ENCODE measurements at regions not wholly inside any gene's neighbourhood (a gene's known extent, or its start where the extent isn't known, plus 50 kb on each side); places are given as distances from the start of the nearest gene placed in this dataset.

GRCh38 chr15:58271410-58271809 is 133.2 kb downstream of the AQP9 start:
- peaks cover 0 to 4% (median 1%) of the 10 kb centered on the region in 4 experiments for H3K4me1 ChIP-seq (ENCODE audit: control extremely low read depth in 1 of 4, control insufficient read depth in 4 of 4, insufficient read depth in 4 of 4, low read length in 3 of 4)
- ChIA-PET CTCF (interaction anchor here (1.8 kb wide), 1 partner anchor 10 kb away, joined by 4 read pairs; no protein-coding TSS in a partner anchor), POLR2A (no interaction called here)
- no peak overlapping the region for H3K4me3 ChIP-seq (ENCODE audit: control insufficient read depth in 1 of 7, extremely low read depth in 1 of 7, insufficient read depth in 4 of 7, low read depth in 2 of 7, low read length in 6 of 7)
- WGBS (ENCODE audit: insufficient coverage): 83% methylated on average over 1 of the region's 3 CpGs
- DNase-seq: no peak
- H3K27me3 ChIP-seq (replicated peaks in 2 of 5; ENCODE audit: control insufficient read depth in 4 of 5, insufficient read depth in 5 of 5, low read length in 4 of 5): no peaks in the 10 kb centered on the region
- peaks cover 0 to 6% (median 0%) of the 10 kb centered on the region in 5 experiments for H3K9me3 ChIP-seq (ENCODE audit: control extremely low read depth in 1 of 5, control insufficient read depth in 4 of 5, insufficient read depth in 2 of 5, low read depth in 1 of 5, low read length in 4 of 5)
- no peak overlapping the region for H3K27ac ChIP-seq (ENCODE audit: insufficient read depth in 1 of 2, low read depth in 1 of 2, low read length in 2 of 2, poor library complexity in 1 of 2, severe bottlenecking in 2 of 2)
- H3K36me3 ChIP-seq (ENCODE audit: control insufficient read depth in 4 of 4, insufficient read depth in 4 of 4, low read length in 3 of 4): no peaks in the 10 kb centered on the region

DNA sequence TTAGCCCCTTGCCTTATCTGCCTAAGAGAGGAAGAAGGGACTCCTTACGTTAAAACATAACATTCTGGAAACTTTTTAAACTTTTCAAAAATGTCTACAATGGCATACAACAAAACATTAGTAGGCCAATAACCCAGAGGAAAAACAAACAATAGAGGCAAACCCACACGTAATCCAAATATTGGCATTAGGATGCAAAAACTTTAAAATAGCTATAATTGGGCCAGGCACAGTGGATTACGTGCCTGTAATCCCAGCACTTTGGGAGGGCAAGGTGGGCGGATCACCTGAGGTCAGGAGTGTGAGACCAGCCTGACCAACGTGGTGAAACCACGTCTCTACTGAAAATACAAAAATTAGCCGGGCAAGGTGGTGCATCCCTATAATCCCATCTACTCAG is 134.9 kb downstream of the AQP9 start:
- 97% methylated on average over 6 of the region's 7 CpGs for WGBS (ENCODE audit: insufficient coverage)
- DNase-seq: no peak
- POLR2A ChIA-PET: no interaction called here

GRCh38 chr15:58274885-58275284 is 136.7 kb downstream of the AQP9 start:
- Histone ChIP-seq H3K27me3 (replicated peaks in 2 of 5; ENCODE audit: control insufficient read depth in 4 of 5, insufficient read depth in 5 of 5, low read length in 4 of 5) (no peaks in the 10 kb centered on the region), H3K4me1 (ENCODE audit: control extremely low read depth in 1 of 4, control insufficient read depth in 4 of 4, insufficient read depth in 4 of 4, low read length in 3 of 4) (peaks cover 0 to 8% (median 4%) of the 10 kb centered on the region in 4 experiments), H3K9me3 (ENCODE audit: control extremely low read depth in 1 of 5, control insufficient read depth in 4 of 5, insufficient read depth in 2 of 5, low read depth in 1 of 5, low read length in 4 of 5) (peaks cover 0 to 6% (median 0%) of the 10 kb centered on the region in 5 experiments), H3K4me3 (ENCODE audit: control insufficient read depth in 1 of 7, extremely low read depth in 1 of 7, insufficient read depth in 4 of 7, low read depth in 2 of 7, low read length in 6 of 7) (no peak overlapping the region), H3K36me3 (ENCODE audit: control insufficient read depth in 4 of 4, insufficient read depth in 4 of 4, low read length in 3 of 4) (no peaks in the 10 kb centered on the region), H3K27ac (ENCODE audit: insufficient read depth in 1 of 2, low read depth in 1 of 2, low read length in 2 of 2, poor library complexity in 1 of 2, severe bottlenecking in 2 of 2) (no peak overlapping the region)
- ChIA-PET POLR2A (no interaction called here), CTCF (interaction anchor here (0.8 kb wide), 1 partner anchor 203 kb away, joined by 3 read pairs; no protein-coding TSS in a partner anchor)
- 100% methylated on average over 2 of the region's 4 CpGs for WGBS (ENCODE audit: insufficient coverage)
- no peak for DNase-seq

More for the DNA sequence above, 134.9 kb downstream of the AQP9 start:
- H3K9me3 ChIP-seq (ENCODE audit: control extremely low read depth in 1 of 5, control insufficient read depth in 4 of 5, insufficient read depth in 2 of 5, low read depth in 1 of 5, low read length in 4 of 5): peaks cover 0 to 6% (median 0%) of the 10 kb centered on the region in 5 experiments
- CTCF ChIA-PET: interaction anchor here (0.8 kb wide), 1 partner anchor 331 kb away, joined by 3 read pairs; no protein-coding TSS in a partner anchor
- no peaks in the 10 kb centered on the region for H3K27me3 ChIP-seq (replicated peaks in 2 of 5; ENCODE audit: control insufficient read depth in 4 of 5, insufficient read depth in 5 of 5, low read length in 4 of 5)
- no peak overlapping the region for H3K4me3 ChIP-seq (ENCODE audit: control insufficient read depth in 1 of 7, extremely low read depth in 1 of 7, insufficient read depth in 4 of 7, low read depth in 2 of 7, low read length in 6 of 7)
- peaks cover 0 to 8% (median 4%) of the 10 kb centered on the region in 4 experiments for H3K4me1 ChIP-seq (ENCODE audit: control extremely low read depth in 1 of 4, control insufficient read depth in 4 of 4, insufficient read depth in 4 of 4, low read length in 3 of 4)
- no peak overlapping the region for H3K27ac ChIP-seq (ENCODE audit: insufficient read depth in 1 of 2, low read depth in 1 of 2, low read length in 2 of 2, poor library complexity in 1 of 2, severe bottlenecking in 2 of 2)
- H3K36me3 ChIP-seq (ENCODE audit: control insufficient read depth in 4 of 4, insufficient read depth in 4 of 4, low read length in 3 of 4): no peaks in the 10 kb centered on the region

- POLR2A ChIA-PET: no interaction called here
- DNase-seq: no peak
- peaks cover 0 to 6% (median 0%) of the 10 kb centered on the region in 5 experiments for H3K9me3 ChIP-seq (ENCODE audit: control extremely low read depth in 1 of 5, control insufficient read depth in 4 of 5, insufficient read depth in 2 of 5, low read depth in 1 of 5, low read length in 4 of 5)
- WGBS (ENCODE audit: insufficient coverage): no CpG with 5 or more reads among the region's 3 CpGs
- H3K4me3 ChIP-seq (ENCODE audit: control insufficient read depth in 1 of 7, extremely low read depth in 1 of 7, insufficient read depth in 4 of 7, low read depth in 2 of 7, low read length in 6 of 7): no peak overlapping the region
- H3K27me3 ChIP-seq (replicated peaks in 2 of 5; ENCODE audit: control insufficient read depth in 4 of 5, insufficient read depth in 5 of 5, low read length in 4 of 5): no peaks in the 10 kb centered on the region
- peaks cover 0 to 5% (median 2%) of the 10 kb centered on the region in 4 experiments for H3K4me1 ChIP-seq (ENCODE audit: control extremely low read depth in 1 of 4, control insufficient read depth in 4 of 4, insufficient read depth in 4 of 4, low read length in 3 of 4)
- CTCF ChIA-PET: interaction anchor here (0.8 kb wide), 1 partner anchor 202 kb away, joined by 3 read pairs; no protein-coding TSS in a partner anchor
- no peaks in the 10 kb centered on the region for H3K36me3 ChIP-seq (ENCODE audit: control insufficient read depth in 4 of 4, insufficient read depth in 4 of 4, low read length in 3 of 4)
- H3K27ac ChIP-seq (ENCODE audit: insufficient read depth in 1 of 2, low read depth in 1 of 2, low read length in 2 of 2, poor library complexity in 1 of 2, severe bottlenecking in 2 of 2): no peak overlapping the region
Measured at GRCh38 chr15:58275785-58276184, 137.6 kb downstream of the AQP9 start.

GRCh38 chr15:58276924-58277323 is 138.7 kb downstream of the AQP9 start:
- peaks cover 0 to 2% (median 0%) of the 10 kb centered on the region in 5 experiments for H3K9me3 ChIP-seq (ENCODE audit: control extremely low read depth in 1 of 5, control insufficient read depth in 4 of 5, insufficient read depth in 2 of 5, low read depth in 1 of 5, low read length in 4 of 5)
- H3K27ac ChIP-seq (ENCODE audit: insufficient read depth in 1 of 2, low read depth in 1 of 2, low read length in 2 of 2, poor library complexity in 1 of 2, severe bottlenecking in 2 of 2): no peak overlapping the region
- DNase-seq: no peak
- no peaks in the 10 kb centered on the region for H3K27me3 ChIP-seq (replicated peaks in 2 of 5; ENCODE audit: control insufficient read depth in 4 of 5, insufficient read depth in 5 of 5, low read length in 4 of 5)
- peaks cover 0 to 5% (median 2%) of the 10 kb centered on the region in 4 experiments for H3K4me1 ChIP-seq (ENCODE audit: control extremely low read depth in 1 of 4, control insufficient read depth in 4 of 4, insufficient read depth in 4 of 4, low read length in 3 of 4)
- H3K36me3 ChIP-seq (ENCODE audit: control insufficient read depth in 4 of 4, insufficient read depth in 4 of 4, low read length in 3 of 4): no peaks in the 10 kb centered on the region
- ChIA-PET CTCF (no interaction called here), POLR2A (no interaction called here)
- no peak overlapping the region for H3K4me3 ChIP-seq (ENCODE audit: control insufficient read depth in 1 of 7, extremely low read depth in 1 of 7, insufficient read depth in 4 of 7, low read depth in 2 of 7, low read length in 6 of 7)

- no peaks in the 10 kb centered on the region for H3K9me3 ChIP-seq (ENCODE audit: control extremely low read depth in 1 of 5, control insufficient read depth in 4 of 5, insufficient read depth in 2 of 5, low read depth in 1 of 5, low read length in 4 of 5)
- H3K4me1 ChIP-seq (ENCODE audit: control extremely low read depth in 1 of 4, control insufficient read depth in 4 of 4, insufficient read depth in 4 of 4, low read length in 3 of 4): peaks cover 0 to 8% (median 2%) of the 10 kb centered on the region in 4 experiments
- no peak overlapping the region for H3K27ac ChIP-seq (ENCODE audit: insufficient read depth in 1 of 2, low read depth in 1 of 2, low read length in 2 of 2, poor library complexity in 1 of 2, severe bottlenecking in 2 of 2)
- ChIA-PET CTCF (no interaction called here), POLR2A (interaction anchor here (0.7 kb wide), 1 partner anchor 15 kb away, joined by 3 read pairs; no protein-coding TSS in a partner anchor)
- peak in 2 of 3 donors; percentile 26 to 57 for DNase-seq
- H3K36me3 ChIP-seq (ENCODE audit: control insufficient read depth in 4 of 4, insufficient read depth in 4 of 4, low read length in 3 of 4): no peaks in the 10 kb centered on the region
- H3K27me3 ChIP-seq (replicated peaks in 2 of 5; ENCODE audit: control insufficient read depth in 4 of 5, insufficient read depth in 5 of 5, low read length in 4 of 5): no peaks in the 10 kb centered on the region
- no peak overlapping the region for H3K4me3 ChIP-seq (ENCODE audit: control insufficient read depth in 1 of 7, extremely low read depth in 1 of 7, insufficient read depth in 4 of 7, low read depth in 2 of 7, low read length in 6 of 7)
- no CpG with 5 or more reads among the region's 1 CpG for WGBS (ENCODE audit: insufficient coverage)
Measured at GRCh38 chr15:58277333-58277732, 139.2 kb downstream of the AQP9 start.

DNA sequence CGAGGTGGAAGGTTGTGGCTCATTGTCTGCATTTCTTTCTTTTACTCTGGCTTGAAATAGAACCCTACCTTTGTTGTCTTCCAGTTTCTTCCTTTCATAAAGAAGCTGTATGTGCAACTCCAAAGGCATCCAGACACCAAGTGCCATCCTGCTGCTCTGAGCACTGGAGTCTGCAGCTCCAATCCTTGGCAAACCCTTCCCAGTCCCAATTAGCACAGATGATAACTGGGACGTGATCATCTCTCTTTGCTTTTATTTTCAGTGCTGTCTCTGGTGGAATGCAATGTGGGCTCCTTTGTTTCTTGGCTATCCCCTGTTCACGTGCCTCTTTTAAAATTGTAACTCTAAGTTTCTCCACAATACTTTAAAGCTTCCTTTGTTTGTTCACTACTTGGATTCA is 140.9 kb downstream of the AQP9 start:
- POLR2A ChIA-PET: interaction anchor here (0.6 kb wide), 1 partner anchor 418 kb away, joined by 3 read pairs; no protein-coding TSS in a partner anchor
- Histone ChIP-seq H3K9me3 (ENCODE audit: control extremely low read depth in 1 of 5, control insufficient read depth in 4 of 5, insufficient read depth in 2 of 5, low read depth in 1 of 5, low read length in 4 of 5) (no peaks in the 10 kb centered on the region), H3K4me3 (ENCODE audit: control insufficient read depth in 1 of 7, extremely low read depth in 1 of 7, insufficient read depth in 4 of 7, low read depth in 2 of 7, low read length in 6 of 7) (no peak overlapping the region), H3K27me3 (replicated peaks in 2 of 5; ENCODE audit: control insufficient read depth in 4 of 5, insufficient read depth in 5 of 5, low read length in 4 of 5) (no peaks in the 10 kb centered on the region), H3K4me1 (ENCODE audit: control extremely low read depth in 1 of 4, control insufficient read depth in 4 of 4, insufficient read depth in 4 of 4, low read length in 3 of 4) (peaks cover 0 to 10% (median 2%) of the 10 kb centered on the region in 4 experiments), H3K36me3 (ENCODE audit: control insufficient read depth in 4 of 4, insufficient read depth in 4 of 4, low read length in 3 of 4) (no peaks in the 10 kb centered on the region), H3K27ac (ENCODE audit: insufficient read depth in 1 of 2, low read depth in 1 of 2, low read length in 2 of 2, poor library complexity in 1 of 2, severe bottlenecking in 2 of 2) (no peak overlapping the region)
- CTCF ChIA-PET: no interaction called here
- no peak for DNase-seq
- 75% methylated on average over 2 of the region's 3 CpGs for WGBS (ENCODE audit: insufficient coverage)

All from common myeloid progenitor, CD34-positive (primary cell).